Astrocyte of the cerebellum (primary cell): ENCODE measurements at regions not wholly inside any gene's neighbourhood (a gene's known extent, or its start where the extent isn't known, plus 50 kb on each side); places are given as distances from the start of the nearest gene placed in this dataset.

Experiments
- DNase-seq: peaks from one replicate; pipeline ENCODE4 v3.0.0-alpha.2; 2011; ENCODE audit warnings: low read depth
- H3K4me3 ChIP-seq: 2 replicates; pipeline ENCODE4 v1.5.1; 2011; ENCODE audit warnings: mild to moderate bottlenecking, low read depth, low read length, moderate library complexity
- in situ Hi-C: cut with HindIII; loops from 2 replicates; pipeline ENCODE4 v1.10.0; 2017; ENCODE audit warnings: low sequenced_read_pairs
- TF ChIP-seq, protein P1 (sequence below): IDR thresholded peaks from 2 replicates; pipeline ENCODE4 v1.5.1; 2012; ENCODE audit warnings: low read length, low read depth, moderate library complexity, mild to moderate bottlenecking; ENCODE audit errors: missing control alignments

DNA sequence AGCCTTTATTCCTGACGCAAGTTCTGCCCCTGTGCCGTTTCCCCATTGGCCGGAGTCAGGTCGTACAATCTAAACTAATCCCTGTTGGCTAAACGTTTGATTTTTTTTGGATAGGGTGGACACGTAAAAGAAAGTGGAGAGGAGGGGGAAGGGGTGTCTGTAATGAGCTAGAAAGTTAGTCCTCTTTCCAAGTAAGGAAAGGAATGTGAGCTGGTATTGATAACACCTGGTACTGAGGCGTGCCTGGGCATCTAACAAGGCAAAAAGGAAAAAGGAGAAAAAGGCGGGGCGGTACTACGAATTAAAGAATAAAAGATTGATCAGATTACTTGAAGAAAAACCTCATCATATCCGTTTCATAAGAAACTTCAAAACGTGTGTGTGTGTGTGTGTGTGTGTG lies 665.2 kb downstream of the ANXA1 start:
- no peak for DNase-seq
- in situ Hi-C loops: no loop called here
- H3K4me3 ChIP-seq: no peak overlapping the region
- TF ChIP-seq, protein P1, sequence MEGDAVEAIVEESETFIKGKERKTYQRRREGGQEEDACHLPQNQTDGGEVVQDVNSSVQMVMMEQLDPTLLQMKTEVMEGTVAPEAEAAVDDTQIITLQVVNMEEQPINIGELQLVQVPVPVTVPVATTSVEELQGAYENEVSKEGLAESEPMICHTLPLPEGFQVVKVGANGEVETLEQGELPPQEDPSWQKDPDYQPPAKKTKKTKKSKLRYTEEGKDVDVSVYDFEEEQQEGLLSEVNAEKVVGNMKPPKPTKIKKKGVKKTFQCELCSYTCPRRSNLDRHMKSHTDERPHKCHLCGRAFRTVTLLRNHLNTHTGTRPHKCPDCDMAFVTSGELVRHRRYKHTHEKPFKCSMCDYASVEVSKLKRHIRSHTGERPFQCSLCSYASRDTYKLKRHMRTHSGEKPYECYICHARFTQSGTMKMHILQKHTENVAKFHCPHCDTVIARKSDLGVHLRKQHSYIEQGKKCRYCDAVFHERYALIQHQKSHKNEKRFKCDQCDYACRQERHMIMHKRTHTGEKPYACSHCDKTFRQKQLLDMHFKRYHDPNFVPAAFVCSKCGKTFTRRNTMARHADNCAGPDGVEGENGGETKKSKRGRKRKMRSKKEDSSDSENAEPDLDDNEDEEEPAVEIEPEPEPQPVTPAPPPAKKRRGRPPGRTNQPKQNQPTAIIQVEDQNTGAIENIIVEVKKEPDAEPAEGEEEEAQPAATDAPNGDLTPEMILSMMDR: no peak

DNA sequence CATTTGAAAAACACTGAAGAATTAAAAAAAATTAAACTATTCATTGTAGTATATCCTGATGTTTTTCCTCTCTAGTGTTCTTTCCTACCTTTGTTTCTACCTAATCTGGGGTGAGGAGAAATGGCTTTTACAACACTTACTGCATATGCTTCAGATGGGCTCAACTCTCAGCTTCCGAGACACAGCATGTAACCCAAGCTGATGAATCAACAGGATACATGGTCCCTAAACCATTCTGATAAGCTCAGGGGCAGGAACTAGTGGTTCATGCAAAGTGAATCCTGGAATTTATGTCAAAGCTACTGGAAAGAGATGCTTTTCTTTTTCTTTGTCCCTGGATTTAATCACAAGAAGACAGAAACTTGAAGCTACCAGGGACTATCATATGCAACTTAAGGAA lies 672.5 kb upstream of the RORB start:
- in situ Hi-C loops: no loop called here
- TF ChIP-seq, protein P1: no peak
- DNase-seq: no peak
- H3K4me3 ChIP-seq: no peak overlapping the region

DNA sequence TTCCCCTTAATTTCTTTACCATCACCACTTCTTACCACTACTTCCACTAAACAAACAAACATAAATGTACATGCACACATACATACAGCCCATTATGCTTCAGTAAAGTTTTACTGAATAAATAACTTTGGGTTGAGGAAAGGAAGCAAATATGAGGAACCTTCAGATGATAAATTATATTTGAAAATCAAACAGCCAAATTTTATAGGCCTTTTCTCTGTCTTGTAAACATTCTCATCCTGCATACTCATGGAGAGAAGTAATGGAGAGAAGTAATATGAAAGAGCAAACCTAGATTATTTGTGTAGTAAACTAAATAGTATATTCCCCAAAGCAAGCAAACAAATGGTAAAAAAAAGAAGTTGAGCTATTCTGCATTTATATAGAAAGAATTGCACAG lies 658.3 kb upstream of the RORB start:
- no peak for DNase-seq
- in situ Hi-C loops: no loop called here
- no peak overlapping the region for H3K4me3 ChIP-seq
- TF ChIP-seq, protein P1: no peak

DNA sequence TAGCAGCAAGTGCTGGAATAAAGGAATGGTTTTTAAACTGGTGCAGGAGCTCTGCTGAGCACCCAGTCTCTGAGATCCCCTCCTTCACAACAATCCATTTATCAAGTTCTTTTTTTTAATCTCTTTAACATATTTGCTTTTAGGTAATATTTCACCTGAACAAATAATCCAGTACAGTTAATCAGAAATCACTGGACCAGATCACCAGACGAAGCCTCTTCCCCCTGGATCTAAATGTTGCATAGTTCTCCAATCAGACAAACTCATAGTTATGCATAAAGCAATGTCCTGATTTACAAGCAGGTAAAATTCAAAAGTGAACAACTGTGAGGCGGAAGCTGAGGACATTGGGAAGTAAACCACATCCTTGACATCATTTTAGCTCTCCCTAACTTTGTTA lies 657.7 kb upstream of the RORB start:
- TF ChIP-seq, protein P1: no peak
- no peak overlapping the region for H3K4me3 ChIP-seq
- in situ Hi-C loops: no loop called here
- DNase-seq: no peak

DNA sequence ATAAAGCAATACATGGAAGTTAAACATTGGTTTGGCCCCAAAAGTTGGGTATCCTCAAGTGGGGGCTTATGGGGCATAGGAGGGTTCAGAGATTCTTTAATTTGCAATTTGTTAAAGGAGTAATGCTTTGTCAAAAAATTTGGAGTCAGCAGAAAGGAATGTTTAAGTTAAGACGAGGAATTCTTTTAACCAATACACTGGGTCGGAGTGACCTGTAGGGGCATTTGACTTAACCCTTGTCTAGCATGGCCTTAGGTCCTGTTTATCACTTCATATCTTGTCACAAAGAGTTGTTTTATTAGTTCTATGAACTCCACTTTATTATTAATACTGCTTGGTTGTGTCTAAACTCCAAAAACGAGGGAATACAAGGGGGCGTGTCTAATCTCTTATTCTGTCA lies 656.1 kb upstream of the RORB start:
- in situ Hi-C loops: no loop called here
- H3K4me3 ChIP-seq: no peak overlapping the region
- DNase-seq: no peak
- TF ChIP-seq, protein P1: no peak

DNA sequence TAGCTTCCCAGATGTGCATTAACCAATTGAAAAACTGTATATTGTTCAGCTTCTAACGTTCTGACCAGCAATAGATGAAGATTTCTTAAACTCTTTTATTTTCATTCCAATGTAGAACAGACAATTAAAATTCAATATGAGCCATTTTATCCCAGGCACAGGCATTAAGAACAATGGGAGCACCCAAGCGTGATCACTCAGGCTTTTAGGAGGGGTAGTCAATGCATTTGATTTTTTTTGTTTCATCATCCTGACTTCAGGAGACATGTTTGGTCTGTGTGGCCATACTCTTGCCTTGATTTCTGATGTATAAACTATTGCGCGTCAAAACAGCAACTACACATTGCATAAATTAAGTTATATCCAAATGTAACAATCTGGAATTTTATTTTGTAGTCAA lies 653.0 kb upstream of the RORB start:
- in situ Hi-C loops: no loop called here
- TF ChIP-seq, protein P1: no peak
- no peak overlapping the region for H3K4me3 ChIP-seq
- DNase-seq: no peak

DNA sequence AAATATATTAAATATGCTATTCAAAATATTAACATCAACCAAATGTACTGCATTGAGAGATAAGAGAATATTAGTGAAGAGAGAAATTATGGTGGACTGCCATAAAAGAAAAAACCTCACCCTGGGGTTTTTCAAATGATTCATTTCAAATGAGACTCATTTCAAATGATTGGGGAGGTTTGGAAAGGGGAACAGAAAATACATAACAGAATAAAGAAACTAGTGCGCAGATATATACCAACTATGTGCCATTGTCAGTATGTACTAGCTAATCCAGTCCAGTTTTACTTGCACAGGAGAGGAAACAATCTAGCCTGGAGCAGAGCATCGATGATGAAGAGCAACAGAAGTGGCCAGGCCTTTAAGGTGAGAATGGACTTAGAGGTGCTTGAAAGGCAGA lies 651.6 kb upstream of the RORB start:
- in situ Hi-C loops: no loop called here
- TF ChIP-seq, protein P1: no peak
- no peak for DNase-seq
- H3K4me3 ChIP-seq: no peak overlapping the region
